ENCODE measurements at regions not wholly inside any gene's neighbourhood (a gene's known extent, or its start where the extent isn't known, plus 50 kb on each side); places are given as distances from the start of the nearest gene placed in this dataset.

GRCh38 chr5:174316326-174316725, 270.8 kb downstream of the NSG2 start:
- TF ChIP-seq, protein P1, sequence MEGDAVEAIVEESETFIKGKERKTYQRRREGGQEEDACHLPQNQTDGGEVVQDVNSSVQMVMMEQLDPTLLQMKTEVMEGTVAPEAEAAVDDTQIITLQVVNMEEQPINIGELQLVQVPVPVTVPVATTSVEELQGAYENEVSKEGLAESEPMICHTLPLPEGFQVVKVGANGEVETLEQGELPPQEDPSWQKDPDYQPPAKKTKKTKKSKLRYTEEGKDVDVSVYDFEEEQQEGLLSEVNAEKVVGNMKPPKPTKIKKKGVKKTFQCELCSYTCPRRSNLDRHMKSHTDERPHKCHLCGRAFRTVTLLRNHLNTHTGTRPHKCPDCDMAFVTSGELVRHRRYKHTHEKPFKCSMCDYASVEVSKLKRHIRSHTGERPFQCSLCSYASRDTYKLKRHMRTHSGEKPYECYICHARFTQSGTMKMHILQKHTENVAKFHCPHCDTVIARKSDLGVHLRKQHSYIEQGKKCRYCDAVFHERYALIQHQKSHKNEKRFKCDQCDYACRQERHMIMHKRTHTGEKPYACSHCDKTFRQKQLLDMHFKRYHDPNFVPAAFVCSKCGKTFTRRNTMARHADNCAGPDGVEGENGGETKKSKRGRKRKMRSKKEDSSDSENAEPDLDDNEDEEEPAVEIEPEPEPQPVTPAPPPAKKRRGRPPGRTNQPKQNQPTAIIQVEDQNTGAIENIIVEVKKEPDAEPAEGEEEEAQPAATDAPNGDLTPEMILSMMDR (IDR thresholded peaks at IDR 0.05; ENCODE audit: poor library complexity), result no peak
- TF ChIP-seq EZH2phosphoT487 (IDR thresholded peaks at IDR 0.05; ENCODE audit: low read depth, severe bottlenecking, unreplicated experiment) (no peak), EZH2 (IDR thresholded peaks at IDR 0.05; ENCODE audit: borderline replicate concordance) (no peak)
